Stimulated activated CD4-positive, alpha-beta T cell treated with anti-CD3 and anti-CD28 coated beads, Interleukin-15, amount 100 ng/mL, for 1 hour (primary cell): ENCODE measurements at regions not wholly inside any gene's neighbourhood (a gene's known extent, or its start where the extent isn't known, plus 50 kb on each side); places are given as distances from the start of the nearest gene placed in this dataset.

Source experiments
- DNase-seq, 2 donors: peaks; one replicate each; pipeline ENCODE4 v3.0.0-alpha.2; 2020; ENCODE audit warnings: low read depth in 1 of 2, low spot score in 1 of 2

DNA sequence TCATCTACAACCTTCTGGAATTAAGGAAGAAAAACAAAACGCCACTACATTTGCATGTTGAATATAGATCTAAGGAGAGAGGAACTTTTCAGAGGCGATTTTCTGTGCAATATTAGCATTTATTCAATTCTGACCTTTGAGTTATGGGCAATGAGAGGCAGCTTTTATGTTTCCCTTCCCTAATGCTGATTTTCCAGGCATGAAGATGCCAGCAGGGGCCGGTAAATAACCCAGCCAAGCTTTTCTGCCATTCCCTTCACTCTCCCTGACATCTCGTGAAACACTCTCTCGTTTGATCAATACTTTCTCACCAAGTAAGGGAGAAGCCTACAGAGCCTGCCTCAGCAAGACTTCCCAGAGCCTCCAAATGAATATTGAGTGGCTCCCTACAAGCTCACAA, 470.5 kb upstream of the GOT2 start:
- no peak for DNase-seq

GRCh38 chr16:59202233-59202862, 468.2 kb upstream of the GOT2 start:
- DNase-seq: no peak

DNA sequence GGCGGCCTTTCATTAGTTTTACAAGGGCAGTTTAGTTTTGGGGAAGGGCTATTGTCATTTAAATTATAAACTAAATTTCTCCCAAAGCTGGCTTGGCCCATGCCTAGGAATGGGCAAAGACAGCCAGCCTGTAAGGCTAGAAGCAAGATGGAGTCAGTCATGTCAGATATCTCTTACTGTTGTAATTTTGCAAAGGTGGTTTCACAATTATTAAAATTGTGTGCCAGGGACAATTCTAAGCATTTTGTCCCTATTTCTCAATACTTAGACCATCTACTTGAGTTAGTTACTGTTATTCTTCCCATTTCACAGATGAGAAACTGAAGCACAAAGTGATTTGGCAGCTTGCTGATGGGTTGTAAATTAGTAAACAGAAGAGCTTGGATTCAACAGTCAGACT, 467.7 kb upstream of the GOT2 start:
- no peak for DNase-seq

GRCh38 chr16:59201160-59201559, 467.0 kb upstream of the GOT2 start:
- DNase-seq: no peak

DNA sequence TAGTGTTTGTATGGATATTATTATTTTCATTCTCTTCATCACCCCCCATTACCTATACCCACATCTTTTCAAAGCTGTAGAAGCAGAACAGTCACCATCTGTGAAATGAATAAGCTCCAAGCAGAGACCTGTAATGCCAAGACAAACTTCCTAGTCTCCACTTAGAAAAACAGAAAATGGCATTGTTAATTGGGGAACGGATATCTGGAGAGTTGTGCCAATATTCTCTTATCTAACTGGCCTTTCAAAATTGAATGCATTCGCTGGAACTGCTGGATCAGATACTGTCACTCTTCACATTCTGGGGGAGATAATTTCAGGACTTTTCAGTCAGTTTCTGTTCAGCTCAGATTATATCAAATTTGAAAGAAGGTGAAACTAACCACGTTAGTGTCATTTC, 464.4 kb upstream of the GOT2 start:
- DNase-seq: no peak

DNA sequence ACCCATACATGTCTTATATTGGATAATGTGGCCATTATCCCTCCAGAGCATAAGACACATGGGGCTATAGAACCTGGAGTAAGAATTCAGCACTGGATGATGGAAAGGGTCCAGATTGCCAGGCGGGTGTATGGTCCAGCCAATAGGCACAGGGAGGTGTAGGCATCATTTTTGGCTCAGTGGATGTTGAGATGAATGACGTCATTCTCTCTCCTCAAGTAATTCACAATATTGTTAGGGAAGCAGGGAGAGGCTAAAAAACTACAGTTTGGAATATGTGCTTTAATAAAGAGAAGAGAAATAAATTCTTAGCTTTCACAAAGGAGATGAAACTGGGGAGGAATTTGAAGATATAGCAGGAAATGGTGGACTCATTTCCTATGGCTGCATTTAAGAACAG, 461.1 kb upstream of the GOT2 start:
- no peak for DNase-seq

DNA sequence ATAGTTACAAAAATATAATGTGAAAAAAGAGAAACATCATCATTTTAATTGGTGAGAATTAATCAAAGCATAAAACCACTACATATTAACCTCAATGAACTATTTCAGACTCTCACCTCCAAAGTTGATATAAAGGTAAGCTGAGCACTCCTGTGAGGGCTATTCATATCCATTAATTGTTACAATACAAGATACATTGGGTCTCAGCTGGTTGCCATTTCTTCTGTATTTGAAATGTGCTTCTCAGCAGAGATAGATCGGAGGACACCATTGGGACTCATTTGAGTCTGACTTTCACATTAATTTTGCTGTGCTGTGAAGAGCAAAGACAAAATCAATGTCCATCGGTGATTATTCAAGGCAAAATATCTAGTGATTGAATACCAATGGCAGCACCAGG, 459.5 kb upstream of the GOT2 start:
- no peak for DNase-seq

DNA sequence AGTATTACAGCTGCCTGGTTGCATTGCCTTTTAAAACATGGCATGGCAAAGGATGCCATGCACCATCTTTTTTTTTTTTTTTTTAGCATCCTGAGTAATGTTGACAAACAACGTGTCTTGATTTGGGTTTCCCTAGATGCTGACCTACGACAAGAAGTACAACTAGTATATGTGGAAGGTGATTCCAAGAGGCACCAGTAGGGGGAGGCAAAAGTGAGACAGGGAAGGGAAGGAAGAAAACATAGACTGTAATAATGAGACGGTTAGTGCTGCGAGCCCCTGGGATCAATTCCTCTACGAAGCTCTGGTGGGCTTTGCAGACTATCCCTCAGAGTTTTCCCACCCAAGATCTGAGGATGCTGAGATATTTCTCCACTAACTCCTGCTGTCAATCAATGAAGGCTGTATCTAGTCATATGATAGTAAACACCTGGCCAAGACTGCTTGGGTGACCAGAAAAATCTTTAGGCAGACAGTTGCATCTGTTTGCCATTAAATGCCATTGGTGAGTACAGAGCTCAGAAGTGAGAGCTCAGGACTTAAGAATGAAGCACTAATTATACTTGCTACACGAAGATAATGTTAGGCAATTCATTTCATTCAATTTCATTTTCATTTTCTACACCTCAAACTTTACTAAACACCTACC, 458.6 kb upstream of the GOT2 start:
- no peak for DNase-seq

DNA sequence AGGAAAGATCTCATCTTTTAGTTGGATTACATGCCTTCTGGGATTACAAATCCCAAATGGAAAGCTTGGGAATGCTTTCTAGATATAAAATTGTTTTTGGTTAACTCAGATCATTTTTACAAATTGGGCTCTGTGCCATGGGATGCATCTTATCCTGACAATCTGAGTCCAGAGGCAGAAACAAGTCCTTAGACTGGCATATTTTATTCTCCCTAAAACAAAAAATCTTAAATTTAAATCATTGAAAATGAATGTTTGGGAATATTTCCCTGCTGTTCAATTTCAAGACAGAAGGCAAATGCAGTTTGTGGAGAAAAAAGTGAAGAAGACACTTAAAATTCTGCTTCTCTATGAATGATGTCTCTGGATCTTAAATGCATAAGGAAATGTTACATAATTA, 456.6 kb upstream of the GOT2 start:
- no peak for DNase-seq

DNA sequence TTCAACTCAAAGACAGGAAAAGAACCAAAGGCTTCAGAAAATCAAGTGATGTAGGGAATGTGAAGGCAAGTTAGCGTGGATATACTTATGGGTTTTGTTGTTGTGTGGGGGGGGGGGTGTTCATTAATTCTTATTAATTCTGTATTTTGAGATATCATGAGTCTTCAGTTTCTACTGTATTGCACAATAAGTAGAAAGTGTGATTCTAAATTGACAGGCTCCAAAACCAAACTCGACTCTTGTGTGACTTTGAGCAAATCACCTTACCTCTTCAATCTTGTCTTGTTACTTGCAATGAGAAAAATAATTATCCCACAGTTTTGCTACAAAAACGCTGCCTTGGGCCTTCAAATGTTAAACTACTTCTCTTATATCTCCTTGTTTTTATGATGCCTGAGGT, 453.9 kb upstream of the GOT2 start:
- DNase-seq: no peak

GRCh38 chr16:59181821-59182420, 447.8 kb upstream of the GOT2 start:
- DNase-seq: no peak

- no peak for DNase-seq
Measured at GRCh38 chr16:59180083-59180476, 446.0 kb upstream of the GOT2 start.

- no peak for DNase-seq
Measured at GRCh38 chr16:59179446-59180082, 445.4 kb upstream of the GOT2 start.

DNA sequence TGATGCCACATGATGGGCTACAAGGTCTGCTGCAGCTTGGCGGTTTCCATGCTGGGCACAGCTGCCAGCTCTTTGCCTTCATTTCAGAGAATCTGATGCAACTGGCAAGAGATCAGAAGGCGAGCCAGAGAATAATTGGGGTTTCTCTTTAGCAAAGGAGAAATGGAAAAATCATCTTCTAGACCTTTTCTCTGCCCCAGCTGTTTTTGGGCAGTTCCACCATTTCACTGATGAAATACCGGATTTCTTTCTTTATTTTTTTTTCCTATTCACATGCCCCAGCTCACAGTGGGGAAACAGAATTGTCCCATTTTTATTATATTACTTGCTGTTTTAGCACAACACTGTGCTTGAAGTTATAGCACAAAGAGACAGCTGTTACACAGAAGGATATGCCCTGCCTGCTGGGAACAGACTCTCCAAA, 439.3 kb upstream of the GOT2 start:
- no peak for DNase-seq

- DNase-seq: no peak
Measured at GRCh38 chr16:59170099-59170712, 436.1 kb upstream of the GOT2 start.

DNA sequence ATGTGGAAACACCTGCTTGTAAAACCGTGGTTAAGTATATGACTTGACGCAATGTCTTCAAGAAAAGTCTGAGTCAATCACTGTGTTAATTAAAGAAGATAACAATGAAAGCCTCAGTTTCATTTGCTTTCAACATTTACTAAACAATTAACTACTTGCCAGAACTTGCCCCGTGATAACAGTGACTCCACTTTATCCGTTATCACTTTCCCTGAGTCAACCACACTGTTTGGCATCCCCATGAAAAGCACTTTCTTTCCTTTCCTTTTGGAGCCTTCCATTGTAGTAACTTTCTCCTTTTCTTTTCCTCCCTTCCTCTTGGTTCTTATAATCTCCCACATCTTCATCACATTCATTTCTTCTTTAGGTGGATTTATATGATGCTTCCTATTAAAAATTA, 435.1 kb upstream of the GOT2 start:
- DNase-seq: no peak

- DNase-seq: no peak
Measured at GRCh38 chr16:59168461-59169114, 434.5 kb upstream of the GOT2 start.

GRCh38 chr16:59164461-59164860, 430.3 kb upstream of the GOT2 start:
- no peak for DNase-seq

DNA sequence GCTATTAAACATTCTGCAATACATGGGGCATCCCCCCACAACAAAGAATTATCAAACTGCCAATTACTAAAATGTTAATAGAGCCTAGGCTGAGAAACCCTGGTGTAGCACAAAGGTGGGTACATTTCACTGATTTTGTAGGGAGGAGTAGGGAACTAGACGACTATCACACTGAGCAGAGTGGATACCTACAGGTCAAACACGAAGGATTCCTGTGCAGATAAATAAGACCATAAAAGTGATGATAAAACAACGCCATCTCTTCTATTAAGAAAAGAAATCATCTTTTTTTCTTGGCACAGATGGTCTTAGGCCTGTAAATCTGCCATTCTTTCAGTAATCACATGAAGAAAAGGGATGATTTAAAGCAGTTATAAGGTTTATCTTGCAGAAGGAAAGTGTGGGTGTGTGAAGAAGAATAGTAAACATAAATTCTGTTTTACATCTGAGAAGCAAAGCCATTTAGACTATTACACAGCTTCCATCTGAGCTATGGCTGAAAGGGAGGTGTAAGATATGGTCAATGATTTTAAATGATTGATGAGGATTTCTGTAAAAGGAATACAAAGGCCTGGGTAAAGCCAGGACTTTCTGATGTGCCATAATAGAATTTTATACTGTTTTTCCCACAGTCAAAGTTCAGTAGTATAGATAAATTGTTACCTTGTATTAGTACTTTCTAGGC, 429.4 kb upstream of the GOT2 start:
- no peak for DNase-seq

GRCh38 chr16:59161679-59162078, 427.6 kb upstream of the GOT2 start:
- DNase-seq: no peak

DNA sequence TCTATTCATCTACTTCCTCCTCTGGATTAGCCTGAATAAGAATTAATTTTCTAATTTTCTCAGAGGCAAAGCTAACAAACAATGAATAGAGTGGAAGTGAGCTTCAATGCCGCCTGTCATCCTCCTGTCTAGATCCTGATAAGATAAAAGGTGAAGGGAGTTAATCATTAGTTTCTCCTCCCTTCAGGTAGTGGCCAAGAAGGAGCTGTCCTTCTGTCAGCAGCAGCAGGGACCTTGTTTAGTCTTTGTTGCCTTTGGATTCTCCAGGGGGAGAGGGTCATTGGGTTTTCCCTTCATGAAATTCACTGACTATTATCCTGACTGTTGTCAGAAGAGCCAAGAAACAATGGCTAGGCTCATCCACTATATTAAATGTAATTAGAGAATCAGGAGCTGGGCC, 420.2 kb upstream of the GOT2 start:
- no peak for DNase-seq
